GM18508 (cell line): ENCODE measurements at regions not wholly inside any gene's neighbourhood (a gene's known extent, or its start where the extent isn't known, plus 50 kb on each side); places are given as distances from the start of the nearest gene placed in this dataset.

Experiments
- ATAC-seq: cut with Tn5 transposase; IDR thresholded peaks from one replicate; pipeline ENCODE4 v1.9.1; 2021; ENCODE audit warnings: moderate number of reproducible peaks; ENCODE audit not compliant: insufficient read depth, unreplicated experiment

DNA sequence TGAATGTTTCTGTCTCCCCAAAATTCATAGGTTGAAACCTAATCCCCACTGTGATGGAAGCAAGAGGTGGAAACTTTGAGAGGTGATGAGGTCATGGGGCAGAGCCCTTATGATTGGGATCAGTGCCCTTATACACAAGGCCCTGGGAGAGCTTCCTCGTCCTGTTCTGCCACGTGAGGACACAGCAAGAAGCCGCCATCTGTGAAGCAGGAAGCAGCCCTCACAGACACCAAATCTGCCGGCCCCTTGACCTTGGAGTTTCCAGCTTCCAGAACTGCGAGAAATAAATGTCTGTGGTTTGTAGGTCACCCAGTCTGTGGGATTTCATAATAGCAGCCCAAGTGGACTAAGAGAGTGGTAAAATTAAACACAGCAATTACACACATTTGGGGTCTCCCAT lies 737.4 kb downstream of the UQCRFS1 start:
- ATAC-seq, result no peak

DNA sequence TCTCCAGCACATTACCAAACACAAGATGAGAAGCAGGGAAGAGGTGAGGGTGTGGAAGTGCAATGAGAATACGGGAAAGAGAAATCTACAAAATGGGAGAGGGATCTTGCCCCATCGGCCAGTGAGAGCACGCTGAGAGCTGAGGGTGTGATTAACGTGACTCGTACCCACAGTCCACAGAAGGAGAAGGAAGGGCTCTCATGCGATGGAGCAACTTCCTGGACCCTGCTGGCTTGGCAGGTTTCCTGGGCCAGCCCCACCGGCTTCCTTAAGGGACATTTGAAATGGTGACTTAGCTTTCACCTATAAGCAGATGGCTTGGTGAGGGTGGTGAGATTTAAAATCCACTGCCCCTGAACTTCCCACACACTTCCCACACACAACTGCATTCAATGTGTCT lies 740.1 kb downstream of the UQCRFS1 start:
- no peak for ATAC-seq

DNA sequence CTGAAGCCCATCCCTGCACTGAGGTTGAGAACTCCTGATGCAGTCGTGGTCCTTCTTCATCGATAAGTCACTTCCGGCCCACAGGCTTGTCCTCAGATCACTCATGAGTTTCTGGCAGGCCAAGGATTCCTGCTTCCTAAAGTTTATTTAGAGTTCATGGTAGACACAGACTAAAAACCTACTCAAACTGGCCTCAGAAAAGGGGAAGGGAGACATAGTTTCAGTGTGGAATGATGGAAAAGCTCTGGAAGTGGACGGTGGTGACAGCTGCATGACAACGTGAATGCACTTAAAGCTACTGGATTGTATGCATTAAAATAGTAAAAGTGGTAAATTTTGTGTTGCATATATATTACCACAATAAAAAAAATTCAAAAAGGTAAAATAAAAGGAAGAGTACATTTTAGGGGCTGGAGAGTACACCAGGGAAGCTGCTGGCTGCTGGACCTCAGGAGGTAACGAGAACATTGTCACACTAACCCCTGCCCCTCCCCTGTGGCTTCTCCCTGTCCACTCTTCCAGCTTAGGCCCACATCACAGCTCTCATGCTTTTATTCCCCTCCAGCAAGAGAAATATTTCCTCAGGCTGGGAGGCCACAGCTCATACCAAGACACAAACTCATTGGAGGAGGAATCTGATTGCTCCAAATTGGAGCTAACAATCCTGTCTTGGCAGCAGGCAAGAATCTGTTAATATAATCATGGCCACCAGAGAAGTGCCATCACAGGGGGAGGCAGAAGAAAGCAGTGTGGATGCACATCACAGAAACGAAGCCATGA lies 741.0 kb downstream of the UQCRFS1 start:
- no peak for ATAC-seq

DNA sequence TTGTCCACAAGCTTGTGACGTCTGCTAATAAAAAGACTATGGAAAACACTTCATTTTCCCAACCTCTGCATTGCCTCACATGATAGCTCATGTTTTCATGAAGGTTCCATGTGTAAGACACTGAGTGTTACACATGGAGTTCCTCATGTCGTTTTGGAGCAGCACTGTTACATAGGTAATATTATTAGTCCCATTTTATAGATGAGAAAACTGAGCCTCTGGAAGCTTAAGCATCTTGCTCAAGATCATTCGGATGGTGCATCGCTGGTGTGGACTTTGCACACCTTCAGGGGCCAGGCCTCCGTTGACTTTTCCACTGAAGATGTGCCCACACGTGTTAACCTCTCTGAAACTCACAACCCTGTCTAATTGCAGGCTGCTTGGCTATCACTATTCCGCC lies 743.4 kb downstream of the UQCRFS1 start:
- no peak for ATAC-seq

DNA sequence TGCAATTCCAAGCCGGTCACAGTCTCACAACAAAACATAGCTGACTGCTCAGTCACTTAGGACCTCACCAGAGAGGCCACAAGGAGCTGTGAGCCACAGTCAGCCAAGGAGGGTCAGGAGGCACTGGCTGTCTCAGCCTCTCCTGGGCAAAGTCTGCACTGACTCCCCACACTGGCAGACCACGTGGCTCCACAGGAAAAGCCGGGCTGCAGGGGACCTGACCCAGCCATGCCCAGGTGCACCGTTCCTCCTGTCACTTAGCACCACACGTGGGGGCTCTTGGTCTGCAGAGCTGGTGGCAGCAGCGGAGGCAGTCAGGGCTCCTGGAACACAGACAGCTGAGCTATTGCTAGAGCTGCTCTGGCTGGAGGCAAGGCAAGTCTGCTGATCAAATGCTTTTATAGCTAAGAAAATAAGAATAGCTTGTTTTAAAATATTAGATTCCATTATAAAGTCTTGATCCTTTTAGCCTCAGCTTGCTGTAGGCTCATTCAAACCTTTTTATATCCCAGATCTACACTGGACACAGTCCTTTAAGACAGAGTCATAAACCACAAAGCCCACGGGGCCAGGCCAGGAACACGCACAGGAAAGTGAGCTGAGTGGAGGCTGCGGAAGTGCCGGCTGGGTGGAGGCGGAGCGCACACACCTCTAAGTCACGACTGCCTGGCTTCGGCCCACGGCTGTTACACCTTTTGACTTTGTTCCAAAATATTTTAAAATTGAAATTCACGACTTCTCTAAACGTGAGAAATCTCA lies 744.1 kb downstream of the UQCRFS1 start:
- no peak for ATAC-seq

DNA sequence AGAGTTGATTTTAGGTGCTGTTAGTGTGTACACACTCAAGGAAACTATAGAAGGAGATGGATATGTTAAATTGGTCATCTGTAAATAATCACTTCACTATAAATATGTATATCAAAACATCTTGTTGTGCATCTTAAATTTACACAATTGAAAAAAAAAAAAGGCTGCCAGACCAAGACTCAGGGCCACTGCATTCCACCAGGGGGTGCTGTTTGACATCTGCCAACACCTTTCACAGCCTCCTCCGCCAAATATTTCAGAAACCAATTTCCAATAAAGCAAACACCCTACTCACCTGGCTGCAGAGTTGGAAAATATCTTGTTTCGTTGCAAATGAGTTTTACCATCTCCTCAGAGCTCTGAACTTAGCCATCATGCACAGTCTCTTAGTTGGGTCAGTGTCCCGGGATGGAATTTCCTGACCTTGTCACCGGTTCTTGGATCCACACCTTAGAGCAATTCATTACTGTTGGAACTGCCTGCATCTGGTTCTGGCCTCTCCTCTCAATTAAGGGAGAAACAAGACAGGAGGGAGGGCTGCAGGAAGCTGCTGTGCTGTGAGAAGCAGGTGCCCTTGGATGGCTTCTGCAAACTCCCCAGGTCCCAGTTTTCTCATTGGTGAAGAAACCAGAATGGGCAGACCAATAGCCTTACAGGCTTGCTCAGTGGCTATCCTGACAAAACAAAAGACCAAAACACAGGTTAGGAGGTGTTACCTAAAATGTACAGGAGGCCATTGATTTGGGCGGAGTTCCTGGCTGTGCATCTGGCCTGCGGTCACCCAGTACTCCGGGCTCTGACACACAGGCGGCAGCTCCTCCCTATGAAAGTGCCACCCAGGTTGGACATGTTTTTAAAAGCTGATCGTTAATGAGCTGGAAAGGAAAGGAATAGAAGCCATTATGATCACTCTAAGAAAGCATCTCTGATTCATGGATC lies 746.6 kb downstream of the UQCRFS1 start:
- ATAC-seq, result no peak

DNA sequence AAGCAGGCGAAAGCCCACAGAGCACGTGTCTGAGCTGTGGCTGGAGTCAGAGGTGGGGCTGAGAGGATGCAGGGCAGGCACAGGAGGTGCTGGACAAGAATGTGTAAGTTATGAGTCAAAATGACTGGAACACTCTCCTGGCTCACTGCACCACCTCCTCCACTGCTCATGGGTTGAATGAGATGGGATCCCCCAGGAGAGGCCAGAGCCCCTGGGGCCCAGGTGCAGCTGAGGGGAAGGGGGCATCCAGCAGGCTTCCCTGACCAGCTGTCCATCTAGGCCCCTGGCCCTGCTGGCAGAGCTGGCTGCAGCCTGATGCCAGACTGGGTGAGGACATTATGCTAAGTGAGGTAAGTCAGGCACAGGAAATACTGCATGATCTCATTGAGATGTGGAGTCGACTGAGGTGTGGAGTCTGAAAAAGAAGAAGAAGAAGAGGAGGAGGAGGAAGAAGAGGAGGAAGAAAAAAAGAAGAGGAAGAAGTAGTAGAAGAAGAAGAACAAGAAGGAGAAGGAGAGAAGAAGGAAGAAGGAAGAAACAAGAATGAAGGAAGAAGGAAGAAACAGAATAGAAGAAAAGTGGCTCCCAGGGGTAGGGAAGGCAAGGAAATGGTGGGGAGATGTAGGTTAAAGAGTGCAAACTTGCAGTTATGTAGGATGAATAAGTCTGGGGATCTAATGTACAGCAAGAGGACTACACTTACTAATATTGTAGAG lies 747.4 kb downstream of the UQCRFS1 start:
- ATAC-seq, result no peak

DNA sequence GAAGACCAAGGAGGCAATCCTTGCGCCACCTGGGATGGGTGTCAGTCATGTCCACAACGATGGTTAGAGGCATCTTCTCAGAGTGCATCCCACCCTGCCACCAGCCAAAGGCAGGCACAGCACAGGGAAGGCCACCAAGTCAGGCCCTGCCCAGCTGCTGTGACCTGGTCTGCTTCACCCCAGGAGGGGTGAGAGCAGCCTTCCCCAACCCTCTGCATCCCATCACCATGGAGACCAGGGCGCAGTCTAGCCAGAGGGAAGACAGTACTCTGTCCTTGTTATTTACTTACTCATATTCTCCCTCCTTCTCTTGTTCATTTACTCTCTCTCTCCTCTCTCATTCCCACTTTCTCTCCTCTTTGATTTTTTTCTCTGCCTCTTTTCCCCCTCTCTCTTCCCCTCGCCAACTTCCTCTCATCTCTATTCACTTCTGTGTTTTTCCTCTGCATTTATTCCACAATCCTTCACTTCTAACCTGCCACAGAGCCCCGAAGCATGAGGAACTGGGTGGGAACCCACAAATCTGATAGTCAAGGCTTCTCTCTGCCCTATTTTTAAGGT lies 749.4 kb downstream of the UQCRFS1 start:
- no peak for ATAC-seq

DNA sequence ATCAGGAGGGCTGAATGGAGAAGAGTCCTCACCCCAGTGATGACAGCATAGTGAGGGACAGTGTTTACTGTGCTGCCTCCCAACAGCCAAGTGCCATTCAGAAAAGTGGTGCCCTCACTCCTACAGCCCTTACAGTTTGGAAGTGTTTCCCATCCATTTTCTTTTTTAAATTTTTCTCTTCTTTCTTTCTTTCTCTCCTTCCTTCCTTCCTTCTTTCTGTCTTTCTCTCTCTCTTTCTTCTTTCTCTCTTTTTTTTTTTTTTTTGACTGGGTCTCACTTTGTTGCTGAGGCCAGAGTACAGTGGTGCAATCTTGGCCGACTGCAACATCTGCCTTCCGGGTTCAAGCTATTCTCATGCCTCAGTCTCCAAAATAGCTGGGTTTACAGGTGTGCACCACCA lies 755.3 kb downstream of the UQCRFS1 start:
- ATAC-seq, result no peak

DNA sequence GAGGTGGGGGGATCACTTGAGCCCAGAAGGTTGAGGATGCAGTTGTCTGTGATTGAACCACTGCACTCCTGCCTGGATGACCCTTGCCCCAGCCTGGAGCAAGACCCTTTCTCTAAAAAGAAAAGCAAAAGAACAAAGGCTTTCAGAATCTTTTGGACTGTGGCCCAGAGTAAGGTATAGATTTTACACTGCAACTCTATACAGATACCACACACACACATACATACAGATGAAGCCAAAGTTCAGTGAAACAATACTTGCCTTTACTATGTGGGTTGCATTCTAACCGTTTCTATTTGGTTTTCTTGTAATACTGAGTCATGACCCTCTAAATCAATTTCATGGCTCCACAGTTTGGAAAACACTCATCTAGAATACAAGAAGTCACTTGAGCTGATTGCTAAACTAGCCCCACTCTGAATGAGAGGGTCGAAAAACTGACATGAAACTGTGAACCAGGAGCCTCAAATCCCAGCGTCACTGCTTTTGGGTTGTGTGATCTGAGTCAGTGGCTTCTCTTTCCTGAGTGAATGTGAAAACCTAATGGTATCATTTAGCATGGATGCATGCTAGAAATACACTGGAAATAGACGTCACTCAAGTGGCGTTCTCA lies 756.1 kb downstream of the UQCRFS1 start:
- ATAC-seq, result no peak

DNA sequence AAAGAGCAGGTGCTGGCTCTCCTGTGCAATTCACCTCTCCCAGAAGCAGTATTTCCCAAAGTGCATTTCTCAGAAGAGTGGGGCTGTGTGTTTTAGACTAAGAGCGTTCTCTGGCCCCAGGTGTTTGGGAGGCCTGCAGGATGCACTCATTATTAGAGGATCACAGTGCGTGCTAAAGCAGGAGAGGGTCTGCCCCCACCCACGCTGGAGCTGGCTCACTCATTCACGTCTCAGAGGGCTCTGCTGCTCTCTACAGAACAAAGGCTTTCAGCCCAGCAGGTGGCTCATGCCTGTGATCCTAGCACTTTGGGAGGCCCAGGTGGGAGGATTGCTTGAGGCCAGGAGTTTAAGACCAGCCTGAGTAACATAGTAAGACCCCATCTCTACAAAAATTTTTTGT lies 756.7 kb downstream of the UQCRFS1 start:
- ATAC-seq, result no peak

DNA sequence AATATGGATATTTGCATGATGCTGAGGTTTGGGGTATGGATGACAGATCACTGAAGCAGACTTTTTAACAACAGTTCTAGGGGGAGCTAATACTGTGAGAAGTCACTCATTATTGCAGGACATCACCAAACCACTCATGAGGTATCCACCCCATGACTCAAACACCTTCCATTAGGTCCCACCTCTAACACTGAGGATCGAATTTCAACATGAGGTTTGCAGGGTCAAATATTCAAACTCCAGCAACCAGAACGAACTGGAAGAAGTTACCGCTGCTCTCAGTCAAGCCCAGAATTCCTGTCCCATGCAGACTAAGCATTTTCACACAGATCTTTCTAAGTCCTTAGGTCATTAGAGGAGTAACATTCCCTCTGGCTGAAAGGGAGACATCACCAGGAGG lies 758.9 kb downstream of the UQCRFS1 start:
- no peak for ATAC-seq

DNA sequence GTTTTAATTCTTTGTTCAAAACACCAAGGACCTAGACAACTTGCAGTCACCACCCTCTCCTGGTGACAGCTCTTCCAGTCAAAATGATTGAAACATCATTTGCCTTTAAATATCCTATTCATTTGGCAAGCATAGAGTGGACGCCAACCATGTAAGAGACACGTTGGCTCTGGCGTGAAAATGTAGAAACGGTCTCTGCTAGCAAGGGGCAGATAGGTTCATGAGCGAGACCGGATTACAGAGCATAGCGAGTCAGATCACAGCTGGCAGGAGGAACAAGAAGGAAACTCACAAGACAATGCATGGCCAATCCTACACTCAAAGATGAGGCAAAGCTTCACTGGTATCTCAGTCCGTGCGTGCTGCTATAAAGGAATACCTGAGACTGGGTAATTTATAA lies 759.5 kb downstream of the UQCRFS1 start:
- ATAC-seq, result no peak

DNA sequence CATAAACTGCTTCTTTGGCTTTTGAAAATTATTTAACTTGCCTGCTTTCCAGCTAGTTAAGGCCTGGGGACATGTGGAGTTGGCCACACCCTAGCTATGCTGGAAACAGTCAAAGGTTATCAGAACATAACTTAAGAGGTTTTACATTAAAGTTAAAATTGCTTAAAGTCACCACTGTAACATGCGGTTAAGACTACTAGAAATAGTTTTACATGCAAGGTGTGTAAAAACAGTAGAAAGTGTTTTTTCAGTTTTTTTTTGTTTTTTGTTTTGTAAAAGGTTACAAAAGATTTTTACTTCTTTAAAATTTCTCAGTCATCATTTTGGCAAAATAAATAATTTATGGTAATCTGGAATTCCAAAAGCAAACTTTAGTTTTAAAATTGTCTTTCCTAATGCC lies 763.1 kb downstream of the UQCRFS1 start:
- ATAC-seq, result no peak

DNA sequence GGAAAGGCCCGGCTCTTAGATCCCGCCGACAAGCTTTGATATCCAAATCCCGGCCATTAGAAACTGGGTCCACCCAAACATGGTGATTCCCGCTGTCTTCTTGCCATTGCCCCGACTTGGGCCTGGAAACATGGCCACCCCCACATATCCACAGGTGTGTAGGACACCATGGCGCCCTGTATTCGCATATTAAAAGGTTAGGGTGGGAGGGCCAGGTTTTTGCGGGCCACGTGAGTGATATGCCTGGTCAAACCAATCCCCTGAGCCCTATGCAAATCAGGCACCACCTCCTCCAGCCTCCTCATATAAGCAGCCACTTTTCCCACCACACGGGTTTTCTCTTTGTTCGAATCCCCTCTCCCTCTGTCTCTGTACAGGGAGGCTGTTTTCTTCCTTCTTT lies 766.4 kb downstream of the UQCRFS1 start:
- no peak for ATAC-seq

DNA sequence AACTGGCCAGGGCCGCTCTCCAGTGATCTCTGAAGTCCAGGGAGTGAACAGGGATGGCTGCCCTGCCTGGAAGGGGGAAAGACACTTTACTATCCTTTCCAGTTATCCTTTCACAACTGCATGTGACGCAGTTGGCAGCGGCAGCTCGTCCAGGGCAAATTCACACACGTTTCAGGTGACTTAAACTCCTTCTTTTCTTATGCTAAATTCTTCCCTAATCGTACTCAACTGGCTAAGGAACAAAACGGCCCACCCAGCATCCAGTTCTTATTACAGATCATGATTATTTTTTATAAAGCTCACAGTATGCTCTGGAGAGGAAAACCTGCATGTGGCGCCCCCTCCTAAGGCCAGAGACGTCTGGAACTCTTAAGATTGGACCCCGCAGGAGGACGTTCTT lies 767.1 kb downstream of the UQCRFS1 start:
- ATAC-seq, result no peak

DNA sequence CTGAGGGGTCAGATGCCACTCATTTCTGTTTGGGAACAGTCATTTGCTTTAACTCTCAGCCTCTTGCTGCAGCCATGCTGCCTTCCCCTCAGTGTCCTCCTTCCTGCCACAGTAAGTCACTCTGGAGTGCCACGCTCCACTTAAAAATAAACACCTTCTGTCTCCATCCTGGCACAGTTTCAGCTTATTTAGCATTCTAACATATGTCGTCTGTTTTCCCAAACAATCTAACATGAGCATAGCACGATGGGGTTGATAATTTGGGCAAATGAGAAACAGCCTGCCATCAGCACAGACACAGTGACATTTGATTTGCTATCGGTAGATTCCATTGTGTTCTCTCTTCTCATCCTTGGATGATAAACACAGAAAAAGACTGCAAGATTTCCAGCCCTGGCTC lies 768.6 kb downstream of the UQCRFS1 start:
- ATAC-seq, result no peak

DNA sequence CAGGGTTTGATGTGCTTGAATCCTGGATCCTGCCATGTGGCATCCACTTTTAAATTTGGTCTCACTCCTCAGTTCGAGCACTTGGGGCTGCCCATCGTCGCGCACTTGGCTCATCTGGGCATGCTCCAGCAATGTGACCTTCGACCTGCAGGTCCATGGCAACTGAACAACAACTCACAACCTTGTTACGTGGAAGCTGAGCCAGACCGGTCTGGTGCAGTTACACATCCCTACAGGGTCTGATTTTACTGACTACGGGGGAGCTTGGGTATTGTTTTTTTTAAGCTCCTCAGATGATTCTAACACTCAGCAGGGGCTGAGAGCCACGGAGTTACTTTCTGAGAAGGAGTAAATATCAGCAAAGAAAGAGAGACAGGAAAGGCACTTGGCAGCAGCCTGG lies 769.6 kb downstream of the UQCRFS1 start:
- ATAC-seq, result no peak
